Activated gamma-delta T cell treated with anti-CD3 and anti-CD28 coated beads, Interleukin-2, amount 50 U/mL, for 16 hours (primary cell): ENCODE measurements at regions not wholly inside any gene's neighbourhood (a gene's known extent, or its start where the extent isn't known, plus 50 kb on each side); places are given as distances from the start of the nearest gene placed in this dataset.
"Not testable (repeated sequence)": the region's sequence is repeated elsewhere in the genome, so short reads cannot be mapped to it uniquely, and the experiment has no call there.

Source experiments
- DNase-seq: peaks from one replicate; pipeline ENCODE4 v3.0.0-alpha.2; 2020; ENCODE audit warnings: low read depth

DNA sequence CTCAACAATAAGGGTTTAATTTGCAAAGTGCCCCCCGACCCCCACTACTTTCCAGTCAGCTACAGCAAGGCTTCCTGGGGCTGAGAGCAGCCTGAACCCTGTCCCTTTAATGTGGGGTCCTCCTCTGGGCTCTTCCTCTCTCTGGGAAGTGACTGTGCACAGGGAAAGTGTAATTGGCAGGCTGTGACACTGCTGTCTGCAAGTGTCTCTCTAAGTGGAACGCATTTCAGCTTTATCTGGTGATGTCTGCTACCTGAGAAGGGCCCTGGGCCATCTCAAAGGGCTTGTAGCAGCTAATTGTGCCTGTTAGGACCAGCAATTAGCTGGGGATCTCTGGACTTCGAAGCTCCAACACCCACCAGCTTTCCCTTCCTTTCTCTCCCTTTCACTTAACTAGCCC is 406.6 kb downstream of the TSHZ3 start:
- no peak for DNase-seq

GRCh38 chr19:30941591-30941990 is 407.6 kb downstream of the TSHZ3 start:
- DNase-seq, result no peak

DNA sequence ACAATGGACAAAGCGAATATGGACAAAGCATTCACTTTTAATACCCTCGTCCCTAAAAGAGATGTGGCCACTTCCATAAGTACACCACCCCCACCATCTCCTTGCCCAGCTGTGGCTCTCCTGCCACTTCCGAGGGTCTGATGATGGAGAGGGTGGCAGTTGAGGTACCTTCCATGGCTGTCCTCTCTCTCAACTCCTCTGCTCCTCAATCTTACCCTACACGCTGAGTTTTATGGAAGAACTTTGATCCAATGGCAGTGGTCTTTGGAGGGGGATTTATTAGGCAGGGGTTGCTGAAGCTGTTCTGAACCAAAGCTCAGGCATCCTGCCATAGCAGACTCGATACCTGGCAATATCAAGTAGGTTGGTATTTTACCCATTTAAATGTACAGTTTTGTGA is 413.0 kb downstream of the TSHZ3 start:
- no peak for DNase-seq

DNA sequence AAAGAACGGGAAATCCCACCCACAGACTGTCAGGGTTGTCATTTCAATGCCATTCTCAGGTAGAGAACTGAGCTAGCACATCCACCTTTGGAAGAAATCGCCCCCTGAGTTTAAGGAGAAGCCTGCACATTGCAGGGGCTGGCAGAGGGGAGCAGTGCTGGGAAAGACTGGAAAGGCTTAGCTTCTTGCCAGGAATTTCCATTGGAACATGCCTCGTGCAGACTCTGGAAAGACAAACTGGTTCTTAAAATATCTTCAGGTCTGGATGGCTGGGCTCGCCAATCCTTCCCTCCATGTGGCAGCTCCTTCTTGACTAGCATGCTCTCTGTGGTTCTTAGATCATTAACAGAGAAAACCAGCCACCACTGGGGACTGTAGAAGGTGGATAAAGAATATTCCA is 414.1 kb downstream of the TSHZ3 start:
- DNase-seq, result no peak

DNA sequence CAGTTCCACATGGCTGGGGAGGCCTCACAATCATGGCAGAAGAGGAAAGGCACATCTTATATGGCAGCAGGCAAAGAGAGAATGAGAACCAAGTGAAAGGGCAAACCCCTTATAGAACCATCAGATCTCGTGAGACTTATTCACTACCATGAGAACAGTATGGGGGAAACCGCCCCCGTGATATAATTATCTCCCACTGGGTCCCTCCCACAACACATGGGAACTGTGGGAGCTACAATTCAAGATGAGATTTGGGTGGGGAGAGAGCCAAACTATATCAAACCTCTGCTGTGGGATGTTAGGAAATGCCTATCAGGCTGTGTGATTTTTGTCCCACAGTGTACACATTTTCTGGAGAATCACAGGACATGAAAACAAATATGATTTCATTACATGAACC is 415.8 kb downstream of the TSHZ3 start:
- DNase-seq, result not testable (repeated sequence)

GRCh38 chr19:30932854-30933253 is 416.4 kb downstream of the TSHZ3 start:
- DNase-seq, result no peak

DNA sequence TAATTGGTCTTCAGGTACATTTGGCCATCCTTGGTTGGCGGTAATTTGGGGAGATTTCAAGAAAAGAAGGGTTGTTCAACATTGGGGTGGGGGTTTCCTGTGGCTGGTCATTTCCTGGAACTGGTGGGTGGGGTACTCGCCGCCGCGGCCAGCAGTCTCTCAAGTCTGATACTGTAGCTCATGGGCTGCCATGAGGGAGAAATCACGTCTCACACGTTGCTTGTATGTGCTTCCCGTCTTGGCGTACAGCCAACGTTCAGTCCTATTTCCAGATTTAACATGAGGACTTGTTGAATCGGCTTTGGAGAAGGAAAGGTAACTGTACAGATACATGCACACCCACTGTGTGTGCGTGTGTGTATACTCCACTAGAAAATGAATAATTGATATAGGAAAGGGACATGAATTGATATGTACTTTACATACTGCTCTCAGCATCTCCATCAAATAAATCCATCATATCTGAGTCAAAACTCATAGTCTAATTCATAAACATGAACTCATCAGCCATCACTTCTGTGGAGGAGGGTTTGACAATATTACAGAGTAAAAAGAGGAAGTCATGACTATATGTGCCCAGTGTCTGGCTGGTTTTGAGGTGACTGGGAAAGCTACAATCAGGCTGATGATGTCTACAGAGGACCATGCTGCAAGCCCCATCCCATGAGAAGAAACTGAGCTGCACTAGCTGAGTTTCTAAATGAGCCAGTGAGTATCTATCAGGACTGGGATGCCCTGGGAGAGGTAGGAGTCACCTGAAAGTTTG is 418.1 kb downstream of the TSHZ3 start:
- no peak for DNase-seq

DNA sequence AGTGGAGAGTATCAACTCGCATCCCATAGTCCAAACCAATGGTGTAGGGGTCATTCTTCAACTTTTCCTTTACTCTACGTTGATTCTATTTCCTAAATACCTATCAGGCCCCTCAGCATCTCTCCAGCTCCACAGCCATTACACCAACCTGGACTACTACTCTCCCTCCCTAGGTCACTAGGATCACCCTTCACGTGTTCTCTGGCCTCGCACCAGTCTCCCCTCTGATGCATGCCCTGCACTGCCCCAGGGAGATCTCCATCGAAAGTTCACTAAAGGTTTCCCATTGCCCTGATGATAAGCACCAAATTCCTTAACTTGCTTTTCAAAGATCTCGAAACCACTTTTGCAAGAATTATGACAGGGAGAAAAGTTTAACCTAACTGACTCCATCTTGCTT is 421.5 kb downstream of the TSHZ3 start:
- DNase-seq, result no peak

DNA sequence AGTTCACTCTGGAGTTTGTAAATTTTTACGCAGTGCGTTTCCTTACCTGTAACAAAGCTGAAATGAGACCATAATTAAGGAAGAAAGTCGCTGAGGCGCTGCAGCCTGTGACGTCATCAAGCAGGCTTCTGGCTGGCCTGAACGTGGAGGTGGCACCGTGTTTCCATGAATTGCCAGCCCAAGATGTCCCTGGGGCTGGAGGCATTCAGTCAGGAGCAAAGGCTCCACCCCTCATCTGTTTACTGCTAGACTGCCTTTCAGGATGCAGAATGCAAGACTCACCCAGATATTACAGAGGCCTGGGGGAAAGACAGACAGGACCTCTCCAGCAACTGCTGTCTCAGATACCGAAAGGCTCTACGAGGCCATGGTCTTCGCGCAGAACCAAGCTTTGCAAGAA is 424.6 kb downstream of the TSHZ3 start:
- DNase-seq, result no peak

- no peak for DNase-seq
Observed at GRCh38 chr19:30924069-30924636, 425.1 kb downstream of the TSHZ3 start.

DNA sequence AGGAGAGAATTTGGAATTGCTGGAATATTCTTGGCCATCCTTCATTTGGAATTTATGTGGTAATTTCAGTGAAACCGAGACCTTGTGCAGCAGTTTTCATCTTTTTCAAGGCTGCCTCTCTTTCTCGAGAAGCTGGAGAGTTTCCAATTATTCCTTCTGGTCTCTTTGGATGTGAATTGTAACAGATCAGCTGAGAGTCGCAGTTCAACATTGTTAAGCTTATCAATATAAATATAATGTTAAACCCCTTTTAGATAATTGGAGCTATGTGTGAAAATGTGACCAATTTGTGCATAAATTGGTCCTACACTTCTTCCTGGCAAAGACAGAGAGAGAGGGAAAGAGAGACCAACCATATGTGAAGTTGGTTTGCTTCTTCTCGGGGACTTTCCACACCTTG is 425.6 kb downstream of the TSHZ3 start:
- DNase-seq, result no peak

DNA sequence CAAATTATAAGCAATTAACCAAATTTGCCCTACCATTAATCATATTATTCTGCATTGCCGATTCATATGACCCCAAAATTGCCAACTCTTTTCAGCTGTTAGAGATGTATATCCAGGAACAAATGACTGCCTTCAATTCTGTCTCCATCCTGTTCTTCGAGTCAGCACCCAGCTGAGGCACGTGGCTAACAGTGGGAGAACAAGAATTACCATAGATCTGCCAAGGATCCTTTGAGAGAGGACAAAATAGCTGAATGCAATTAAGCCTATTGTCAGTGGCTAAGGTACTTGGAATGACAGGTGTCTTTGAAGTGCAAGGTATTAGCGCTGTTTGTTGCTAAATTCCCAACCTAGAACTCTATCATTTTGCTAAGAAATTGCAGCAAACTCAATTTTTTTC is 426.1 kb downstream of the TSHZ3 start:
- no peak for DNase-seq

DNA sequence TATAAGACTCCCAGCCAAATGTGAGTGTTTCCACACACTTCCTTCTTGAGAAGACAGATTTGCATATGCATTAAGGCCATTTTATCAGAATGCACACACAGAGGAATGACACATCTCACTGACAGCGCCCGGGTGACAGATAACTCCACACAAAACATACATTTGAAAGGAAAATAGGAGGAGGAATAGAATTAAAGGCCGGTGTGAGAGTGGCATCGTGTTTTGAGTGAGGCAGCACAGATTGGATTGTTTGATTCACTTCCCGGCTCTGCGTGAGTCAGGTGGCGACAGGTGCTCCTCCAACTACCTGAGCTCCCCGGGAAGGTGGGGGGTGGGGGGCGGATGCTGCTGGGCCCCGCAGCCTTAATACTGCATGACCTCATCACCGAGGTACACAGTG is 429.0 kb downstream of the TSHZ3 start:
- DNase-seq, result no peak

DNA sequence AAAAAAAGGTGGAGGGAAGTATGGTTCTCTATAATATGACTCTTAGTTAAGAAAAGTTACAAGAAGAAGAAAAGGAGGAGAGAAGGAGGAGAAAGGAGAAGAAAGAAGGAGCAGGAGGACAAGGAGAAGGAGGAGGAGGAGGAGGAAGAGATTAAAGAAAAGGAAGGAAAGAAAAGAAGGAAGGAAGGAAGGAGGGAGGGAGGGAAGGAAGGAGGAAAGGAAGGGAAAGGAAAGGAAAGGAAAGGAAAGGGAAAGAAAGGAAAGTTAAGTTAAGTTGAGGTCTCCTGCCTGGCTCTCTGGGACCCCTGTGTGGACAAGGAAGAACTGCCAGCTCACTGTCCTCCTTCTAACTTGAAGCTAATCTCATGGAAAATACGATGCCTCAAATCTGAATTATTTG is 429.5 kb downstream of the TSHZ3 start:
- no peak for DNase-seq

DNA sequence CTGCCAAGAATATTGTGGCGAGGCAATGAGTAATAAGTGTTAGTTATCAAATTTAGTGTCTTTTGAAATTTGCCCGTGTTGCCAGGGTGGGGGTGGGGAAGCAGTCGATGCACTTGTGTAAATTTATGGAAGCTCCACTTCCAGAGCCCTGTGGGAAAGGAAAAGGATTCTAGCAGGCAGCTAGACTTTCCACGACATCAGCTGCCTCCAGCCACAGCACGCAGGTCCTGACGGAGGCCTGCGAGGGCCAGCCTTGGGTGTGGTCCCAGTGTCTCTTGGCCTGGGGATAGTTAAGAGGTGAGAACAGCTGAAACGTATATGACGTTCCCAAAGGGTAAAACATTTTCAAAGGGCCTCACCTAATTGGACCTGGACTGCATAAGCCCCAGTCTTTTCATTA is 433.0 kb downstream of the TSHZ3 start:
- no peak for DNase-seq

DNA sequence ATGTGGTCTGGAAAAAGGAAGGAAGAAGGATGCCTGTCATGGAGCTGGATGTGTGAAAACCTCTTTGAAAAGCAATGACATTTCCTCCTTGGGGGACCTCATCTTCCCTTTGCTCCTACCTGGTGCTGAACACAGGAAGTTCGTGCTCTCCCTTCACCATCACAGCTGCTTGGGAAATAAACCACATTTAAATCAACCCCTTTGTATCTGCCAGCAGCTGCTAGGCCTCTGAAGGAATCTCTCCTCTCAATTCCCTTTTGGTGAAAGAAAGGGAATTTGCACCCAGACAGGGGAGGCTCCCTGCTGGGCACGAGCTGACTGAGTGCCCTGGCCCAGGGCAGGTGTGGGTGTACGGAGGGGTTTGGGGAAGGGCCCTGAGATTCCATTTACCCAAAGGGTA is 437.7 kb downstream of the TSHZ3 start:
- no peak for DNase-seq

DNA sequence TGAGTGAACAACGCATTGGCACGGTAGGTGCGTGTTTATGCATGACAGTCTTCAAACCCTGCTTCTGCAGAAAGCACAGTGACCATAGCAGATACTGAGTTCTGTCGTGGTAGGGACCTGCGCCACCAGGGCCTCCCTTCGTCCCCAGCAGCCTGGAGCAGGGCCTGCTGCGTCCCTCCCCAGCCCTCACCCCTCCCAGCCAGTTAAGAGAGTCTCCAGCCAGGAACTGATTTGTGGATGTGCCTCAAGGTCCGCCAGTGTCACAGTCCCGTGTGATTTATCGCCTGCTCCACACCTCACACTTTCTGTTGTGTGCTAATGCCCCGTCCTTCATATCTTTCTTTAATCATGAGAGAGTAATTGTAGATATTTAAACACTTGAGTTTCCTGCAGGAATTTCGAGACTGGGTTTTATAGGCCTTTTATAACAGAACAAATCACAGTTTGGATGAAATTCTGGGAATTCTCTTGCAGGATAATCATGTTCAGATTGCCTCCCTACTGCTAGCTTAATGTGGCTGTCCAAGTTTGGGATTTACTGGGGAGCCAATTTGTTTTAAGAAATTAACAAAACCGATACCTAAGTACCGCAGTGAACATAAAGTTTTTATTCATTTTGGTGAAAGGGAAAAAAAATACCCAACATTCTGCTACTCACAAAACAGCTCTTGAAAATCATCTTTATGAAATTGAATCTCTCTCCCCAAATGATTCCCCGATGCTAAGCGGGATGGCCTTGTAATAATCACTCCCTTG is 438.6 kb downstream of the TSHZ3 start:
- no peak for DNase-seq

DNA sequence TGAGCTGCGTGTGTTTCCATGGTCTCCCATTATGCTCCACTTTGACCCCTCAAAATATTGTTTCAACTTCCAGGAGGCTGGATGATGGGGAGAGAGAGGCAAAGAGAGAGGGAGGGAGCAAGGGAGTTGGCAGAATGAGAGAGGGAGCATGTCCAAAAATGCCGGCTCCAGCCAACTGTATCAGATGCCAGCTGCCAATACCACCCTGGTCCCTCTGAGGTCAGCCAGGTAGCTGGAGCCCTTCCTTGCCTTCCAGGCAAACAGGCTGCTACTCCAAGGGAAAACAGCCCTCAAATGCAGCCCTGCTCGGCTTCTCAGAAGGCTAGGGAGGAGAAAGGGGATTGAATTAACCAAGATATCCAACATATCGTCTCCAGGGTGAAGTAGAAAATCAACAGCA is 440.0 kb downstream of the TSHZ3 start:
- DNase-seq, result no peak

DNA sequence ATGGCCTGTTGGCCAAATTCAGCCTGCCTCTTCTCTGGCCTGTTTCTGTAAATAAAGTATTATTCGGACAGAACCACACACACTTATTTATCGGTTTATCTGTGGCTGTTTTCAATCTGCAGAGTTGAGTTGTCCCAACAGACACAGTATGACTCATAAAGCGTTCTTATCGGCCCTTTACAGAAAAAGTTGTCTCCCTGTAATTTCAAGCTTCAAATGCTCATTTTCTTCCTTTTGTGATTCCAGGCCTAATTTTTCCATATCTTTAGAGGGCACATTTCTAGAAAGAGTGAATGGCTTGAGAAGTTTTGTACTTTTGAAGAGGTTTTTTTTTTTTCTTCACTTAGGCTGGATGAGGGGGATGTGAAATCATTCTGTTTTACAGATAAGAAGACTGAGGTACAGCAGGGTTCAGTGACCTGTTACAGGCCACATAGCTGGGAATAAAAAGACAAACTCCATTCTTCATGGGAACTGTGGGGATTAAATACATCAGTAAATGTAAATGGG is 440.9 kb downstream of the TSHZ3 start:
- DNase-seq, result no peak

- no peak for DNase-seq
Observed at GRCh38 chr19:30906871-30907270, 442.4 kb downstream of the TSHZ3 start.

- no peak for DNase-seq
Observed at GRCh38 chr19:30900051-30900450, 449.2 kb downstream of the TSHZ3 start.

DNA sequence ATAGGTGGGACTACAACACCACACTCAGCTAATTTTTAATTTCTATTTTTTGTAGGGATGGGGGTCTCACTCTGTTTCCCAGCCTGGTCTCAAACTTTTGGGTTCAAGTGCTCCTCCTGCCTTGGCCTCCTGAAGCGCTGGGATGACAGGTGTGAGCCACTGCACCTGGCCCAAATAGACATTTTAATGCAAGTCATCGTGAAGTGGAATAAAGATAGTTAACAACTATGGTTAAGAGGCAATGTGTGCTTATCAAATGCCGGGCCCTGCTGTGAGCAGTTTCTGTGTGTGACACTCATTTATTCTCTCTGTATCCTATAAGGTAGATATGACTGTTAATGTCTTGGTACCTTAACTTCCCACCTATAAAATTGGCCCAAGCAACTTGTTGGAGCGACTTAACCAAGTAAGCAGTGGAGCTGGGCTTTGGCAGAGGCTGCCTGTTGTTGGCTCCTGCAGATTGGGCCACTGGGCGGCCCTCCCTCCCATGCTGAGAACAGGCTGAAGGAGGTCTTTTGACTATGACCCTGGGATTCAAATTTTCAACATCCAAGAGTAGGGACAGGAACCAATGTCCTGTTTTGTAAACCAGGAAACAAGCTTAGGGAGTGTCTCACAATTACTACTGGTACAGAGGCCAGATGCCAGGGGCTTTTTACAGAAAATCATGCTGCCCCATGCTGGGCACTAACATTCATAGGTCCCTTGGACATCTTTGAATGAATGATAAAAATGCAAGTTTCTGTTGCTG is 450.7 kb downstream of the TSHZ3 start:
- no peak for DNase-seq

DNA sequence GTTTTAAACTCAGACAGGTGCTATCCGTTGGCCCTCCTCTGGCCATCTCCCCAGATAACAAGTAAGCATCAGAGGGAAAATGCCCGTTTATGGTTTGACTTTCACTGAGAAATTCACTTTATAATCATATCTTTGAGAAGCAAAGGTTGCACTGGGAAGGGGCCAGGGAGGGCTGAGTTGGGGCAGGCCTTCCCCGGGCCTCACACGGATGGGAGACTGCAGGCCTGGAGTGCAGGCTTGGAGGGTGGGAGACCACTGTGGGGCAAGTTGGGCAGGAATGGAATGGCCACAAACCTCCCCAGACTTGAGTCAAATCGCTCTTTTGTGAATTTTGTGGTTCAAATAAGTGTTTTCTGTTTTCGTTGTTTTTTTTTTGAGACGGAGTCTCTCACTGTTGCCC is 451.7 kb downstream of the TSHZ3 start:
- DNase-seq, result no peak
